ENCODE measurements at regions not wholly inside any gene's neighbourhood (a gene's known extent, or its start where the extent isn't known, plus 50 kb on each side); places are given as distances from the start of the nearest gene placed in this dataset.
"Not testable (repeated sequence)": the region's sequence is repeated elsewhere in the genome, so short reads cannot be mapped to it uniquely, and the experiment has no call there.

GRCh38 chr4:115178687-115179086 is 65.3 kb upstream of the NDST4 start:
- TF ChIP-seq POLR2A, CTCF, EP300 (IDR thresholded peaks at IDR 0.05): not testable (repeated sequence)

All from tibial nerve (tissue), 4 donors.